HG03432 (cell line): ENCODE measurements at regions not wholly inside any gene's neighbourhood (a gene's known extent, or its start where the extent isn't known, plus 50 kb on each side); places are given as distances from the start of the nearest gene placed in this dataset.
A peak's percentile ranks its signal among the peaks of the same experiment; 100 is the strongest.
"Not testable (repeated sequence)": the region's sequence is repeated elsewhere in the genome, so short reads cannot be mapped to it uniquely, and the experiment has no call there.

ENCODE experiments used
- ATAC-seq: cut with Tn5 transposase; IDR thresholded peaks from one replicate; pipeline ENCODE4 v1.9.1; 2021; ENCODE audit warnings: mild to moderate bottlenecking, moderate library complexity; ENCODE audit not compliant: unreplicated experiment

- ATAC-seq, result no peak
Observed at GRCh38 chr6:56840467-56841380, 114.2 kb upstream of the BEND6 start.

GRCh38 chr6:56839533-56840183, 115.2 kb upstream of the BEND6 start:
- no peak for ATAC-seq

GRCh38 chr6:56838965-56839364, 115.9 kb upstream of the BEND6 start:
- ATAC-seq, result no peak

GRCh38 chr6:56838016-56838555, 116.8 kb upstream of the BEND6 start:
- no peak for ATAC-seq

- no peak for ATAC-seq
Observed at GRCh38 chr6:56837322-56837894, 117.5 kb upstream of the BEND6 start.

- ATAC-seq, result no peak
Observed at GRCh38 chr6:56835612-56836011, 119.3 kb upstream of the BEND6 start.

- no peak for ATAC-seq
Observed at GRCh38 chr6:56833873-56834272, 121.0 kb upstream of the BEND6 start.

GRCh38 chr6:56833127-56833791, 121.6 kb upstream of the BEND6 start:
- peak; percentile 57 for ATAC-seq

- no peak for ATAC-seq
Observed at GRCh38 chr6:56832225-56832624, 122.7 kb upstream of the BEND6 start.

GRCh38 chr6:56831334-56831733, 123.6 kb upstream of the BEND6 start:
- no peak for ATAC-seq

GRCh38 chr6:56827908-56828649, 126.8 kb upstream of the BEND6 start:
- ATAC-seq, result no peak

GRCh38 chr6:56824431-56824830, 130.5 kb upstream of the BEND6 start:
- ATAC-seq, result not testable (repeated sequence)

- no peak for ATAC-seq
Observed at GRCh38 chr6:56821005-56821432, 133.9 kb upstream of the BEND6 start.

GRCh38 chr6:56820060-56820459, 134.8 kb upstream of the BEND6 start:
- ATAC-seq, result no peak

- no peak for ATAC-seq
Observed at GRCh38 chr6:56819604-56820003, 135.3 kb upstream of the BEND6 start.

GRCh38 chr6:56816370-56816769, 138.5 kb upstream of the BEND6 start:
- no peak for ATAC-seq

- no peak for ATAC-seq
Observed at GRCh38 chr6:56815436-56815835, 139.5 kb upstream of the BEND6 start.

- ATAC-seq, result peak; percentile 22
Observed at GRCh38 chr6:56814802-56815201, 140.1 kb upstream of the BEND6 start.

GRCh38 chr6:56814308-56814707, 140.6 kb upstream of the BEND6 start:
- peak; percentile 65 for ATAC-seq

GRCh38 chr6:56812851-56813250, 142.1 kb upstream of the BEND6 start:
- ATAC-seq, result not testable (repeated sequence)
